GM19328 (cell line): ENCODE measurements at regions not wholly inside any gene's neighbourhood (a gene's known extent, or its start where the extent isn't known, plus 50 kb on each side); places are given as distances from the start of the nearest gene placed in this dataset.

ENCODE experiments used
- ATAC-seq: cut with Tn5 transposase; IDR thresholded peaks from one replicate; pipeline ENCODE4 v1.9.1; 2021; ENCODE audit warnings: mild to moderate bottlenecking, moderate library complexity; ENCODE audit not compliant: unreplicated experiment

DNA sequence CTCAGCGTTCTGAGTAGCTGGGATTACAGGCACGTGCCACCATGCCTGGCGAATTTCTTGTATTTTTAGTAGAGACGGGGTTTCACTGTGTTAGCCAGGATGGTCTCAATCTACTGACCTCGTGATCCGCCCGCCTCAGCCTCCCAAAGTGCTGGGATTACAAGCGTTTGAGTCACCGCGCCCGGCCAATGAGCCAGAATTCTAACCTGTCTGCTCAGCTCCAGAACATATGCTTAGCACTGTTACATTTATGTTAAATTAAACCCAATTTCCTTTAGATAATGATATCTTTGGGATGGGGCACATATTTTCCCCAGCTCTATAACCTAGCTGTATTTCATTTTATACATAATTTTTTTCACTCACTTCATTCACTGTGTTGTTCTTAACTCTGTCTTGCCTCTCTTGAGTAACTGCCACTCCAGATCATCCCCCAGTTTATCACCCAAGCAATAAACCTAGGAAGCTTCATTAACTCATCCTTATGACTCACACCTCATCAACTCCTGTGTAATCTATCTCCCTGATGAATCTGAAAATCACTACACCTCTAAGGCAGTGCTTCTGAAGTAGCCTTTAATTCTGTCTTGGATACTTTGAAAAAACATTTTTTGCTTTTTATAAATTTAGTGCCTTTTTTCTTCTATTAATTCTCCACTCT is 559.7 kb upstream of the ZWINT start:
- no peak for ATAC-seq

DNA sequence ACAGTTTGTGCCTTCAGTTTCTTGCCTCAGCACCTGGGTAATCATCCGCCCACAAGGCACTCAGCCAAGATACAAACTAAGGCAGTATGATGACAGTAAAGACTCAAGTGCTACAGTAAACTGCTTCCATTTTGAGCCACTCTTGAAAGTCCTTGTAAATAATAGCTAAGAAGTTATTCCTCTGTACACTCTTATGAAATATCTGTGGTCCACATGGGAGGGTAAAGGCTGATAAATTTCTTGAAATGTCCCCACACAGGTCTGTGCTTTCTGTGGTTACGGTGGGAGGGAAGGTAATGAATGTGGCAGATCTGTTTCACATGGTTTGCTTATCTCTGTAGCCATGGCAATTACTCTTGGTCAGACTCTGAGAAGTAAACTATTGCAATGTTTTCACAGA is 551.0 kb upstream of the ZWINT start:
- ATAC-seq: no peak

DNA sequence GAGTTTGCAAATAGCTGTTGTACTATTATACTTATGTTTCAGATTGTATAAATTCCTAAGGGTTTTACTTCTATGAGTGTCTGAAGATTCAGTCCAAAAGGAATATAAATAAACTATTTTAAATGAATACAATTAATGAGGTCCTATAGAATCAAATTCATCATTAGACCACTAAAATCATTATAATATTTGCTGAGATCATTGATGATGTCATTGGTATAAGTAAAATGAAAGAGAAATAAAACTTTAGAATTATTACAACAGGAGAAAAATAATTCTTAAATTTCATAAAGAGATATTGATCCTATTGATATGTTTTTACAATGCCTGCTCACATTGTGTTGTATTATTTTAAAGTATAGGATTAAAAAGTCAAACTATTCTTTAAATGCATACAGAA is 544.0 kb upstream of the ZWINT start:
- no peak for ATAC-seq

DNA sequence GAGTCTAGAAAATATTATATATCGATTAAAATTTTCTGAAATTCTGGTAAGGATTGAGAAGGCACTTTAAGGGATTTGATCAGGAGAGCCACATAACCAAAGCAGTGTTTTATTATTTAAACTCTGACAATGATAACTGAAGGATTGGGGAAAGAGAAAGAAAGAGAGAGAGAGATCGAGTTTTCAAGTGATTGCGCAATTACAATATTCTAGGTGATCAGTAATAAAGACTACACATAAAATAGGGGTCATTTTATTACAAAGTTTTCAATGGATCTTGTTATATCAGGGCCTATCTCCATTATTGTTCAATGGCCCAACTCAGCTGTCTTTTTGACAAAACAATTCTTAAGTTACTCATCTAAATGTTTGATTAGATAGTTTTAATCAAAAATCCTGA is 541.5 kb upstream of the ZWINT start:
- ATAC-seq: no peak

DNA sequence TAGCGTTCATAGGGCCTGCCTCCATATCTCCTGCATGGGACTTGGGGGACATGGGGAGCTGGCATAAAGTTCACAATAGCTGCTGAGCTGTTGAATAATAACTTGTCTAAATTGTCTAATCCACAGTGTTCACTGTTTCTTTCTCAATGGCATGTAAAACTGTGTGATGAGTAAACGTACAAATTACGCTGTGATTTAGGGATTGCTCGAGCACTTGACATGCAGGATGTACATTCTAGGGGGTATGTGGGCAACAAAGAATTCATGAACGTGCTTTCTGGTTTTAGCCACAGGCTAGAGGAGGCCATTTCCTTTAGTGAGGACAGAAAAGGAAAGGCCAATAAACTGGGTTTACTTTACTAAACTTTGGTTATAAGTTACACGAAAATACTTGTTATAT is 534.2 kb upstream of the ZWINT start:
- ATAC-seq: no peak

DNA sequence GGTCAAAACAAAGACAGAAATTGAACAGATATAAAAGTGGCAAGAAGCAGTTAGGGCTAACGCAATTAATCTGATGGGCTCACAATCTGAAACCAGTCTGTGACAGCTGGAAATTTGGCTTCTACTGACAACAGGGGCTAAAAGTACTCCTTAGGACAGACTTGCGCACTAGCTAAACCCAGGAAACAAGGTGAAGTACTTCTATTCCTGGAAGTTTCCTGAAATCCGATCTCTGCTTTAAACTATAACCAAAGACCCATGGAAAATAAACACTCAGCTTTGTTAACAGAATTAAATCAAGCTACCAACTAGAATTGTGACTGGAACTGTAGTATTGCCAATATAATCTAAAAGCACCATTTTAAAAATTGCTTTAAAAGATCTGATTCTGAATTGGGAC is 520.2 kb upstream of the ZWINT start:
- no peak for ATAC-seq

DNA sequence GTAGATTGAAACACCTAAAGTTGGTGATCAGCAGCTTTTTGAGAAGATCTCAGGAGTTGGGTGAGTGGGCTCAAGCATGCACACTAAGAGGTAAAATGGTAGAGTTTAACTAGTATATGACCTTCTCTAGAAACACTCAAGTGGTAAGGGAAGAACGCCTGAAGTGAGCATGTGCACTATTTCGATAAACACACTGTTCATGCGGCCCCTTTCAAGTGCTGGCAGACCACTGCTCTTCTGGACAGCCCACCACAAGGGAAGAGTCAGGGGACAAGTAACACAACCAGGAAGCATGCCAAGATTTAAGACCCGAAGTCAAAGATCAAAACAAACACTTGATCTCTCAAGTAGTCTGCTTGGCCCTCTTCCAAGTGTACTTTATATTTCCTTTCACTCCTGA is 519.5 kb upstream of the ZWINT start:
- no peak for ATAC-seq

DNA sequence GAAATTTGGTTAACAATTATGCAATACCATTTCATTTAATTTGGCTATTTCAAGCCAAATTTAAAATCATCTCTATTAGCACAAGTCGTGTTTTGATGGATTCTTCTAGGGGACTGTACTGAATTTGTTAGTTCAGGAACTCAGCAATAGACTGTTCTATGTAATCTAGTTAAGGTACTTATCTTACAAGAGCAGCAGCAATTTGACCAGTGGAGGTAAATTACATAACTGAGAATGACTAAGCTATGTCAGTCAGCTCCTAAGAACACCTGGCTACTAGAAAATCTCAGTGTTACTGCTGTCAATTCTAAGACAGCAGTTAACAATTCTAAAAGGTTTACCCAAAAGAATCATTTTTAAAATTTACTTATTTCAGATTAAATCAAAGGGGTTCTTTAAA is 513.9 kb upstream of the ZWINT start:
- ATAC-seq: no peak

DNA sequence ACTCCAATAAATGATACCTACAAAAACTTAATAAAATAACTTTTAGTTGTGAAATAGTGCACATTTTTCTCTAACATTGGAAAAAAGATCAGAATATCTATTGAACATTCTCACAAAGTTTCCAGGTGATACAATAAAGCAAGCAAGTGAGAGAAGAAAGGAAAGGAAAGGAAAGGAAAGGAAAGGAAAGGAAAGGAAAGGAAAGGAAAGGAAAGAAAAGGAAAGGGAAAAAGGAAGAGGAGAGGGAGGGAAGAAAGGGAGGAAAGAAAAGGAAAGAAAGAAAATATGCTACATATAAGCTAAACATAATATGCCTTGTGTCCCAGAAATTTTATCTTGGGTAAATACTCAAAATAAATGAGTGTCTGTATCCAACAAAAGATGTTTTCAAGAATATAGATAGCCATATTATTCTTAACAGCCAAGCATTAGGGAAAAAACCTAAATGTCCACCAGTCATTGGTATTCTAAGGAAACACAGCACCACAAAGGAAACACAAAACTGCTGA is 510.2 kb upstream of the ZWINT start:
- ATAC-seq: no peak

DNA sequence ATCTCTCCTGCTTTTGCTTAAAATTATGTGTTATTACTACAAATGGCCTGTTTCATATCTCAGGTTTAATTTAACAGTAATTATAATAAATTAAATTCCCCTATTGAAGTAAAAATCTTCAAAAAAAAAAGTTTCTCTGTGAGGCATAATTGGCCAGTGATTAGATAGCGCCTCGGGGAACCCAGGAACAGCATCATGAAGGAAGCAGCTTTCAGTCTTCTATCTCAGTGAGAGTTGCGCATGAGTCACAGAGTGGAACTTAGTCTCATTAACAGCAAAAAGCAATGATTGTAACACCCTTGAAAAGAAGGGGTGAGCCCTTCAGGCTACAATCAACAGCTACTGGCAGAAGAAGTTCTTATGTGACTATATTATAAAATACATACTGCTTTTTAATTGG is 506.2 kb upstream of the ZWINT start:
- ATAC-seq: no peak

DNA sequence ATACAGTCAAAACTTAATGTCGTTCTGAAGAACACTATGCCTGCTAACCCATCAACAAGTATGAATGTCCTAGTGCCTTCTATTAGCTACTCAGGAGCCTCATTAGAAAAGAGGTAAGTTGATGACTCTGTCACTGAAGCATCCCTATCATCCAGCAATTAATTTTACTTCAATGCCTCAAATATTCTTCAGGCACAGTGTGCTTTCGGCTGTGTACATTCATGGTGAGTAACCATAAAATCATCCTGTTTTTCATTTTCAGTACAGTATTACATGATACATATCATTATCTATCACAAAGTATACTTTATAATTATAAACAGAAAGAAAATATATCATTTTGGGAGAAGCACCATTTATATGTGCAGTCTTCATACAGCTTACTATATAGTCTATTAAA is 495.5 kb upstream of the ZWINT start:
- no peak for ATAC-seq

DNA sequence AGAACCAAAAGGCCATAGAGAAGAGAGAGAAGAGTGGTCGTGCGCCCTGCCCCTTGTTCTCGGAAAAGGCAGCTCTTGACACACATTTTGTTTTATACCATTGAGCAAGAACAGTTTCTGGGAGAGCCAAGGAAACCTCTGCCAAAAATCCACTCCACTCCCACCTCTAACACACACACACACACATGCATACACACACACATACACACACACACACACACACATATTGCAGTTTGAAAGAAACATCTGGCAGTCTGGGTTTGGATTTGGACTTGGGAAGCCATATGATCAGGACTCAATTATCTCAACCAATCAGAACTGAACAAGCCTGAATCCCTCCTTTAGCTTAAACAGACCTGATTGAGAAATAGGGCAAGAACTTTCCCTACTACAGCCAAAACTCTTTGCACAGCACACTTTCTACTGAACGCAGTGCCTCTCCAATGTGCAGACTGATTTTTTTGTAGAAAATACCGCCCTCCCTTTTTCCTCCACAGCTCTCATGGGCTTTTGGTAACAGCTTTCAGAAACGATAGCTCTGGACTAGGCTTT is 484.0 kb upstream of the ZWINT start:
- ATAC-seq: no peak

DNA sequence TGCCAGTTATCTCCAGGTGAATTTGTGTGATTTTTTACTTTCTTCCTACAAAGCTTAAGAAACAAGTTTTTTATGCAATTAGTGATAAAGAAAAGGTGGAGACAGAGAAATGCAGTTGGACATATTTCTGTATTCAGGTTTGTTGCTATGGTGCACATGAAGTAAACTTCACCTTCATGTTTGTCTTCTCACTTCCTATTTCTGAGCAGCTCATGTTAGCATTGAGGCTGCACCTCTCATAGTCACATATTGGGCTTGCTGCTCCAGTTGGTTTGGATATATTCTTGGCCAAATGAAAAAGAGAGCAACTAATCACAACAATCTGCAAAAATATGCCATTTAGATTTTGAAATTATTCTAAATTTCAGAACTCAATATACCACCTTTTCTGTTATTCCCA is 475.6 kb upstream of the ZWINT start:
- no peak for ATAC-seq

DNA sequence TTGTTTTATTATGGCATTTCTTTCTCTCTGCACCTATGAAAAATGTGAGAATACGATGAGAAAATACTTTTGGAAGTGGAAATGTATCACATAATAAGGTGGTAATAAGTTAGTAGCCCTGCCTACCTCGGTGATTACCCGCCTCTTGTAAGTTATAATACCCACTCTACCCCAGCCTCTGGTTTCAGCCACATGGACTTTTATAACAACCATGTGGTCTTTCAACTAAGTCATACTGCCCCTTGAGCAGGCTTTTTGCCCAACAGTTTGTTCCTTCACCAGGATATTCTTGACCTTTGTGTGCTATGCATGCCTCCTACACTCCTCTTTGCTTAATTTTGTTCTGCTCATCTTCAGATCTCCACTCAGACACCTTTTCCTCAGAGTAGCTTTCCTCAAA is 470.6 kb upstream of the ZWINT start:
- no peak for ATAC-seq

DNA sequence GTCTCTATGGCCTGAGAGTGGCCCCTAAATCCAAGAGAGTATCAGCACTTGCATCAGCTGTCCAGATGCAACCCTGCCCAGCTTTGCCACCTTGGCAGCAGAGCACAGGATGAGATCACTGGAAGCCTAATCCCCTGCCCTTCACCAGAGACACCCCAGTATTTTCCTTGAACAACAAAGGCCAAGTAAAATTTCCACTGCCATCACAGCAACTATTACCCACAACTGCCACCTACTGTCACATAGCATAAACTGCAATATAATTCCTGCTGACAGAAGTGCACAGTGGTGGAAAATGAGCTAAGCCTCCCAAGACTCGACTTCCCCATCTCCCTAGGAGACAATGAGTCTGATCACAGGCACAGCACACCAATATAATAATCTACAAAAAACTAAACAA is 462.8 kb upstream of the ZWINT start:
- no peak for ATAC-seq

DNA sequence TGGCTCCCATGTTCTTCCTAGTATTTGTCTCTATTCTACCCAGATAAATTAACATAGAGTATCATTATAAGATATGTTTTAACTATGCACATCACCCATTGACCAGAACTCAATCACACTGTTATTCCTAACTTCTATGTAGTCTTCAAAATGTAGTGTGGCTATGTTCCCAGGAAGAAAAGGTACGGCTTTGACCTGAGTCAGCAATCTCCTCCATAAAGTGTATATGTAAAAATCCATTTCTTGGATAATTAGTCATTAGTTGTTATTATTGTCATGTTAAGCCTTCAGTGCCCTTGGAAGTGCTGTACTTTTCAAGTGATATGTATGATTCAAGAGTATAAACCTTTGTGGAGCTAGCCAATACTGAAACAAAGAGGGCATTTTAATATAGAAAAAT is 444.0 kb upstream of the ZWINT start:
- no peak for ATAC-seq

DNA sequence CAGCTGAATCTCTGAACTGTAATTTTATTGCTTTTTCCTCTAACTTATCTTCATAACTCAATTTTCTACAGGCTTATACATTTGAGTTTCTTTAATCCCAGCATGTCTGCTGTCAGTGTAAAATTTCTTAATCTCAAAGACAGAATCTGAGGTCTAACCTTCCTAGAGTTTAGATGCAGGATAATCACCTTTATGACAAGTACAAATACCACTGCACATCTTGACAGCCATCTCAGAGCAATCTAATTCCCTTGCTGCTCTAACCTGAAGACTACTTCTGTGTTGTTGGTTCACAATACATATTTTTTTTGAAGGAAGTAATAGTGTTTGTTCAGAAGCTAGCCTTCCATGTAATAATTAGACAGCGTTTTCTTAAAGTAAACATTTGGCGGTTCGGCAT is 424.2 kb upstream of the ZWINT start:
- ATAC-seq: no peak

DNA sequence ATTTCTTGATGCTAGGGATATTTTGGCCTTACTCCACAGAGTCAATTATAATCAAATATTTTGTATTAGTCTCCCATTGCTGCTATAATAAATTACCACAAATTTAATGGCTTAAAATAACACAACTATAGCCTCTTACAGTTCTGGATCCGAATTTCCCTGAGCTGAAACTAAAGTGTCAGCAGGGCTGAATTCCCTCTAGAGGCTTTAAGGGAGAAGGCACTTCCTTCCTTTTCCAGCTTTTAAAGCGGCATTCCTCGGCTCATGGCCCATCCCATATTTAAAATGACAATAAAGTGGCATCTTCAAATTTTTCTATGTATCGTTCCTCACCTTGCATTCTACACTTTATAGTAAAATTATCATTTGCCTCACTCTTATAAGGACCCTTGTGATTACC is 421.4 kb upstream of the ZWINT start:
- no peak for ATAC-seq

DNA sequence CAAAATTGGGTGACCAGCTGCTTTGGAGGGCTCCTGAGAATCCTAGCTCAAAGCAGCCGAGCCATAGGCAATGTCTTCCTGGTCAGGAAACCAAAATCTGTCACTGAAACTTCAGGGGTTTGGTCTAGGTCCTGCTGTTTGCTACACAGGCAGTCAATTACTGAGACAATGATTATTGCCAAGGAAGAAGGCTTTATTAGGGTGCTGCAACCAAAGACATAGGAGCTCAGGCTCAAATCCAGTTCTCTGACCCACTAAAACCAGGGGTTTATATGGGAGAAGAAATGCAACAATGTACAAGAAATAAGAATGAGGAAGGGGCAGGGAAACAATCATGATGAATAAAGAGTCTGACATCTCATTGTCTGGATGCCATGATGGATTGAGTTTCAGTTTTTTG is 410.3 kb upstream of the ZWINT start:
- ATAC-seq: no peak

DNA sequence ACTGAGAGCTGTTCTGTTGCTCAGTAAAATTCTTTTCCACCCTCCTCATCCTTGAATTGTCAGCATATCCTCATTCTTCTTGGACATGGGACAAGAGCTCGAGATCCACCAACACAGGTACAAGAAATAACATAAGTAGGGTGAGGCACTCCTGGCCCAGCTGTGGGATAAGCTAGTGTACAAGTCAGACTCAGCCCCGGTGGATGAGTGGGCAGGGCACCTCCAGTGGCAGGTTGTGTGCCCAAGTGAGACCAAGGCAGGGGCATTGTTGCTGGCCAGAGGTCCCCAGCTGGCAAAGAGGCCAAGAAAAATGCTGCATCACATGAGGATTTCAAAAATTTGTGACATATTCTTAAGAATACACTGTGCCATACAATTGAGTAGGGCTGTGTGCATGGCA is 402.0 kb upstream of the ZWINT start:
- no peak for ATAC-seq

DNA sequence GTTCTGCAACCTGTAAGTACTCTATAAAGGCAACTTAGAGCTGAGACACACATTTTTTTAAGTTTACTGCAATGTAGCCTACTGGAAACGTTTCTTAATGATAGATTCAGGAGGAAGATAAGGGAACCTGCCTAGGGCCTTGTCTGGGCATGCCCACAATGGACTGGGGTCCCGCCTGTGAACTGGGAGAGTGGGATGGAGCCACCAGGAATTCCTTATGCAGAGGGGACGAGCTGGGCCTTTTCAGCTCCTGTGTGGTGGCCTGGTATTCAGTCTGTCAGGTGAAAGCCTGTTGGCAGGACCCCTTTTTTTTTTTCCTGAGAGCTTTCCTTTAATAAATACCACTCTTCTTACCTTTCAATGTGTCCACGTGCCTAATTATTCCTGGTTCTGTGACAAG is 384.4 kb upstream of the ZWINT start:
- ATAC-seq: no peak

DNA sequence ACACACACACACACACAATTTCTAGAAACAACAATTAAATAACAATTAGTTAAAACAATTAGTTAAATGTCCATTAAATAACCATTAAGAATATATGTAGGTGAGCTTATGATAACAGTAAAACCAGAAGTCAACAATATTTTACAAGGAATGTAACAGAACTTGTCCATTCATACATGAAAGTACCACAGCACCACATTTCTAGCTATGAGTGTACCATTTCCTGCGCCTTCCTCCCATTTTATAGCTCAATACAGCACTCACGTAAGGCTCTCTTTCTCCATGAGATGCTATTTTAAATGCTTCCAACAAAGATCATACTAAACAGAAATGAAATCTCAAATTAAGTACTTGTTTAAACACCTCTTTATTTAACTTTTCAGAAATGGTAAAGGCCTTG is 367.3 kb upstream of the ZWINT start:
- no peak for ATAC-seq

DNA sequence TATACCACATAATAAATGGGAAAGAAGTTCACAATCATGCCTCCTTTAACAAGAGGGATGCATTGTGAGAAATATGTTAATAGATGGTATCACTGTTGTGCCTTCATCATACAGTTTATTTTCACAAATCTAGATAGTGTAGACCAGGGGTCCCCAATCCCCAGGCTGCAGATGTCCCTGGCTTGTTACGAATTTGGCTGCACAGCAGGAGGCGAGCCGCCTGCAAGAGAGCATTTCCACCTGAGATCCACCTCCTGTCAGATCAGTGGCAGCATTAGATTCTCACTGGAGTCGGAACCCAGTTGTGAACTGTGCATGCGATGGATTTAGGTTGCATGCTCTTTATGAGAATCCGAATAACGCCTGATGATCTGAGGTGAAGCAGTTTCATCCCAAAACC is 361.9 kb upstream of the ZWINT start:
- no peak for ATAC-seq
